GM23338 (cell line): ENCODE measurements at regions not wholly inside any gene's neighbourhood (a gene's known extent, or its start where the extent isn't known, plus 50 kb on each side); places are given as distances from the start of the nearest gene placed in this dataset.

Experiments
- ATAC-seq: fragments of 200-7000 bp; cut with Tn5 transposase; 3 replicates; pipeline ENCODE4 v1.9.1; 2020
- DNase-seq: peaks from one replicate; pipeline ENCODE4 v3.0.0-alpha.2; 2015; ENCODE audit warnings: low spot score
- H2AFZ ChIP-seq: fragments of 200-600 bp; sonication (generic); 2 replicates; pipeline ENCODE4 v1.8.0; 2016; ENCODE audit warnings: antibody characterized with exemption, mild to moderate bottlenecking, moderate library complexity
- H3F3A ChIP-seq: fragments of 200-600 bp; sonication (generic); replicated peaks from 2 replicates; pipeline ENCODE4 v1.8.0; 2017; ENCODE audit warnings: antibody characterized with exemption, mixed run types, low read depth
- H3K27ac ChIP-seq: fragments of 200-600 bp; sonication (generic); 2 replicates; pipeline ENCODE4 v1.6.1; 2016; ENCODE audit warnings: low read depth
- H3K27me3 ChIP-seq: fragments of 200-600 bp; sonication (generic); 2 replicates; pipeline ENCODE4 v1.8.0; 2016; ENCODE audit warnings: mild to moderate bottlenecking, mixed run types, moderate library complexity; ENCODE audit not compliant: insufficient read depth
- H3K36me3 ChIP-seq: fragments of 200-600 bp; sonication (generic); 2 replicates; pipeline ENCODE4 v1.8.0; 2016; ENCODE audit warnings: mild to moderate bottlenecking; ENCODE audit not compliant: insufficient read depth
- H3K4me1 ChIP-seq: fragments of 200-600 bp; sonication (generic); 2 replicates; pipeline ENCODE4 v1.8.0; 2016; ENCODE audit warnings: mild to moderate bottlenecking, moderate library complexity; ENCODE audit not compliant: insufficient read depth
- H3K4me2 ChIP-seq: fragments of 200-600 bp; sonication (generic); 2 replicates; pipeline ENCODE4 v1.7.1; 2017; ENCODE audit warnings: mixed run types
- H3K4me3 ChIP-seq: fragments of 200-600 bp; sonication (generic); 2 replicates; pipeline ENCODE4 v1.6.1; 2016; ENCODE audit warnings: mixed run types
- H3K79me2 ChIP-seq: fragments of 200-600 bp; sonication (generic); replicated peaks from 2 replicates; pipeline ENCODE4 v1.8.0; 2017; ENCODE audit warnings: mild to moderate bottlenecking; ENCODE audit not compliant: insufficient read depth
- H3K9me2 ChIP-seq: fragments of 200-600 bp; sonication (generic); 2 replicates; pipeline ENCODE4 v1.8.0; 2017; ENCODE audit not compliant: insufficient read depth
- H4K20me1 ChIP-seq: fragments of 200-600 bp; sonication (generic); replicated peaks from 2 replicates; pipeline ENCODE4 v1.8.0; 2017; ENCODE audit warnings: mild to moderate bottlenecking; ENCODE audit not compliant: insufficient read depth
- H3K27ac Mint-ChIP-seq: 2 replicates; pipeline ENCODE4 v1.8.0; 2020; ENCODE audit warnings: inconsistent platforms, mild to moderate bottlenecking, moderate library complexity, mixed read lengths
- H3K27me3 Mint-ChIP-seq: 3 replicates; pipeline ENCODE4 v1.8.0; 2022; ENCODE audit warnings: low read depth, mild to moderate bottlenecking, moderate library complexity, mixed read lengths, inconsistent platforms; ENCODE audit not compliant: insufficient read depth, poor library complexity
- H3K36me3 Mint-ChIP-seq: 3 replicates; pipeline ENCODE4 v1.8.0; 2021; ENCODE audit warnings: low read depth, mild to moderate bottlenecking, inconsistent platforms, moderate library complexity, mixed read lengths
- H3K4me1 Mint-ChIP-seq: 3 replicates; pipeline ENCODE4 v1.8.0; 2020; ENCODE audit warnings: mild to moderate bottlenecking, inconsistent platforms, mixed read lengths
- H3K4me3 Mint-ChIP-seq: 3 replicates; pipeline ENCODE4 v1.8.0; 2021; ENCODE audit warnings: moderate library complexity, mild to moderate bottlenecking, inconsistent platforms, mixed read lengths
- H3K9me3 Mint-ChIP-seq: 3 replicates; pipeline ENCODE4 v1.8.0; 2020; ENCODE audit warnings: moderate library complexity, mild to moderate bottlenecking, inconsistent platforms, mixed read lengths
- CREB1 ChIP-seq: fragments of 250-450 bp; sonication (Bioruptor Pico); IDR thresholded peaks from 2 replicates; pipeline ENCODE4 v1.5.0; 2020; ENCODE audit warnings: low read depth, mild to moderate bottlenecking, moderate library complexity
- EZH2 ChIP-seq: fragments of 200-600 bp; sonication (generic); IDR thresholded peaks from one replicate; pipeline ENCODE4 v1.8.0; 2017; ENCODE audit warnings: antibody characterized with exemption, mild to moderate bottlenecking, low read depth; ENCODE audit not compliant: unreplicated experiment
- EZH2phosphoT487 ChIP-seq: fragments of 200-600 bp; sonication (generic); IDR thresholded peaks from one replicate; pipeline ENCODE4 v1.8.1; 2018; ENCODE audit warnings: antibody characterized with exemption; ENCODE audit not compliant: unreplicated experiment
- JUNB ChIP-seq: IDR thresholded peaks from one replicate; pipeline ENCODE4 v1.6.1; 2016; ENCODE audit warnings: antibody characterized with exemption; ENCODE audit not compliant: unreplicated experiment
- POLR2AphosphoS5 ChIP-seq: IDR thresholded peaks from 2 replicates; pipeline ENCODE4 v1.6.1; 2016; ENCODE audit warnings: antibody characterized with exemption, low read depth
- ZNF114 ChIP-seq: fragments of 250-450 bp; sonication (Bioruptor Pico); IDR thresholded peaks from 2 replicates; pipeline ENCODE4 v1.5.0; 2020; ENCODE audit warnings: mild to moderate bottlenecking, moderate library complexity
- TF ChIP-seq, protein P1 (sequence below): IDR thresholded peaks from 2 replicates; pipeline ENCODE4 v1.6.1; 2016; ENCODE audit warnings: antibody characterized with exemption
- TF ChIP-seq, protein P2 (sequence below), 2 experiments: fragments of 200-600 bp in 1 of 2; sonication (generic) in 1 of 2; conservative IDR thresholded peaks; 2 replicates each; pipeline versions ENCODE4 v1.5.1 to v1.6.1; 2016 to 2017; ENCODE audit warnings: antibody characterized with exemption in 2 of 2, low read depth in 2 of 2, mild to moderate bottlenecking in 2 of 2, moderate library complexity in 1 of 2
- TF ChIP-seq, protein P3 (sequence below): IDR thresholded peaks from one replicate; pipeline ENCODE4 v1.6.1; 2018; ENCODE audit warnings: antibody characterized with exemption; ENCODE audit not compliant: unreplicated experiment

DNA sequence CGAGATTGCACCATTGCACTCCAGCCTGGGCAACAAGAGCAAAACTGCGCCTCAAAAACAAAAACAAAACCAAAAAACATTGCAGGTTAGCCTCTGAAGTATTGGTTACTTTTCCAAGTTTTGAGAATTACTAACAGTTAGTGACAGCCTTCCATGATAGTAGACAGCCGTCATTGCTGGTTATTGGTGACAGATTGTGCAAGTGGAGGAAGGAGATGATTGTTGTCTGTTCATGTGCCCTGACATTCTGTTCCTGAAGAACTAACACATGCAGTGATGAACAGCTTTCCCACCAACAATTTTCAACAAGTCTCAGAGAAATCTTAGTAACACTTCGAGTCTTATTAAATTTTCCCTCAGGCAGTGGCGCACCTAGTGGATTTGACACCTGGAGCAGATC lies 89.3 kb upstream of the NAP1L1 start (continued):
- TF ChIP-seq, protein P1, sequence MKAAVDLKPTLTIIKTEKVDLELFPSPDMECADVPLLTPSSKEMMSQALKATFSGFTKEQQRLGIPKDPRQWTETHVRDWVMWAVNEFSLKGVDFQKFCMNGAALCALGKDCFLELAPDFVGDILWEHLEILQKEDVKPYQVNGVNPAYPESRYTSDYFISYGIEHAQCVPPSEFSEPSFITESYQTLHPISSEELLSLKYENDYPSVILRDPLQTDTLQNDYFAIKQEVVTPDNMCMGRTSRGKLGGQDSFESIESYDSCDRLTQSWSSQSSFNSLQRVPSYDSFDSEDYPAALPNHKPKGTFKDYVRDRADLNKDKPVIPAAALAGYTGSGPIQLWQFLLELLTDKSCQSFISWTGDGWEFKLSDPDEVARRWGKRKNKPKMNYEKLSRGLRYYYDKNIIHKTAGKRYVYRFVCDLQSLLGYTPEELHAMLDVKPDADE, result no peak
- no peak for TF ChIP-seq JUNB

DNA sequence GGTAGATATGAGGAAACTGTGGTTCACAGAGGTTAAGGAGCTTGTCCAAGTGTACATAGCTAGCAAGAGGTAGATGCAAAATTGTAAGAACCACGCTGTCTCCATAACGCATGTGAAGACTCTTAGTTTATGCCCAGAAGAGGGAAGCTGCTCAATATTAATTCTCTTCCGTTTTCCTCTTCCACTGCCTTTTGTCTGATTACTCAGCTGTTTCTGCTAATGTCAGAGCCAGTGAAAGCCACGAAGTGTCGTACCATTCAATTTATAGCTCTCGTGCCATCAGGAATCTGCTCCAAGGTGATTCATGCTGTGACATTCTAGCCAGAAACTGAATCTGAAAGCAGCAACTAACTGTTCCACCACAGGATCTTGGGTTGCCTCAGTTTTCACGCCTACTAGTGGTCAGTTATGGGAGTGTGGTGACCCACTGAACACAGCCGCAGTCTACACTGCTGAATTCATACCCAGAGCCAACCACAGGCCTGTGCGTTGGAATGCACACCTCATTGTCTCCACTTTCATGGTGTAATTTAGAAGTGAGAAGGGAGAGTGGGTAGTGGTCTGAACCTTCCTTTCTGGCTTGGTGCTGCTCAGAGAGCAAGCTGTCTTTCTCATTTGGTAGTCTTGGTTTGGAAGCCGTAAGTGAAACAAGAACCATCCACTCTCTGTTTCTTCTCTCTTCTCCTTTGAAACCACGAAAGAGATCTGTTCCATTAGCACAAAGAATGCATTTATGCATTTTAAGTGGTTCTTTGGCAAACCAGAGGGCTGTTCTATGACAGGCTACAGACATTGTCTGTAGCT lies 74.2 kb upstream of the NAP1L1 start:
- Histone ChIP-seq H3K36me3 (no peaks in the 10 kb centered on the region), H3K4me3 (no peak overlapping the region), H2AFZ (peak overlapping the region; percentile 82; the same call in 1 of the 2 replicates), H3K9me2 (no peaks in the 10 kb centered on the region), H3K27me3 (no peaks in the 10 kb centered on the region), H3K4me2 (no peak overlapping the region), H3K27ac (no peak overlapping the region), H3K4me1 (peaks cover 5% of the 10 kb centered on the region; the same call in 1 of the 2 replicates), H3K79me2 (no peaks in the 10 kb centered on the region), H3F3A (0 out of 2 replicates have a peak, but pooled peaks cover 2% of the 10 kb centered on the region), H4K20me1 (no peaks in the 10 kb centered on the region)
- Mint-ChIP-seq H3K27ac (no peak overlapping the region), H3K4me1 (peaks cover 10% of the 10 kb centered on the region; the same call in 2 of the 3 replicates), H3K9me3 (no peaks in the 10 kb centered on the region; the same call in 2 of the 3 replicates), H3K27me3 (no peaks in the 10 kb centered on the region), H3K4me3 (no peak overlapping the region), H3K36me3 (no peaks in the 10 kb centered on the region)
- DNase-seq (peak; percentile 82), ATAC-seq (peak; percentile 100)
- TF ChIP-seq EZH2, result no peak
- TF ChIP-seq, protein P2, sequence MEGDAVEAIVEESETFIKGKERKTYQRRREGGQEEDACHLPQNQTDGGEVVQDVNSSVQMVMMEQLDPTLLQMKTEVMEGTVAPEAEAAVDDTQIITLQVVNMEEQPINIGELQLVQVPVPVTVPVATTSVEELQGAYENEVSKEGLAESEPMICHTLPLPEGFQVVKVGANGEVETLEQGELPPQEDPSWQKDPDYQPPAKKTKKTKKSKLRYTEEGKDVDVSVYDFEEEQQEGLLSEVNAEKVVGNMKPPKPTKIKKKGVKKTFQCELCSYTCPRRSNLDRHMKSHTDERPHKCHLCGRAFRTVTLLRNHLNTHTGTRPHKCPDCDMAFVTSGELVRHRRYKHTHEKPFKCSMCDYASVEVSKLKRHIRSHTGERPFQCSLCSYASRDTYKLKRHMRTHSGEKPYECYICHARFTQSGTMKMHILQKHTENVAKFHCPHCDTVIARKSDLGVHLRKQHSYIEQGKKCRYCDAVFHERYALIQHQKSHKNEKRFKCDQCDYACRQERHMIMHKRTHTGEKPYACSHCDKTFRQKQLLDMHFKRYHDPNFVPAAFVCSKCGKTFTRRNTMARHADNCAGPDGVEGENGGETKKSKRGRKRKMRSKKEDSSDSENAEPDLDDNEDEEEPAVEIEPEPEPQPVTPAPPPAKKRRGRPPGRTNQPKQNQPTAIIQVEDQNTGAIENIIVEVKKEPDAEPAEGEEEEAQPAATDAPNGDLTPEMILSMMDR (conservative IDR thresholded peaks at IDR 0.05; ENCODE audit: low read depth in 2 of 2), result peak; percentile 81 to 83
- TF ChIP-seq POLR2AphosphoS5, result no peak
- TF ChIP-seq CREB1 (CRISPR knock-in tag), result no peak
- TF ChIP-seq, protein P3, sequence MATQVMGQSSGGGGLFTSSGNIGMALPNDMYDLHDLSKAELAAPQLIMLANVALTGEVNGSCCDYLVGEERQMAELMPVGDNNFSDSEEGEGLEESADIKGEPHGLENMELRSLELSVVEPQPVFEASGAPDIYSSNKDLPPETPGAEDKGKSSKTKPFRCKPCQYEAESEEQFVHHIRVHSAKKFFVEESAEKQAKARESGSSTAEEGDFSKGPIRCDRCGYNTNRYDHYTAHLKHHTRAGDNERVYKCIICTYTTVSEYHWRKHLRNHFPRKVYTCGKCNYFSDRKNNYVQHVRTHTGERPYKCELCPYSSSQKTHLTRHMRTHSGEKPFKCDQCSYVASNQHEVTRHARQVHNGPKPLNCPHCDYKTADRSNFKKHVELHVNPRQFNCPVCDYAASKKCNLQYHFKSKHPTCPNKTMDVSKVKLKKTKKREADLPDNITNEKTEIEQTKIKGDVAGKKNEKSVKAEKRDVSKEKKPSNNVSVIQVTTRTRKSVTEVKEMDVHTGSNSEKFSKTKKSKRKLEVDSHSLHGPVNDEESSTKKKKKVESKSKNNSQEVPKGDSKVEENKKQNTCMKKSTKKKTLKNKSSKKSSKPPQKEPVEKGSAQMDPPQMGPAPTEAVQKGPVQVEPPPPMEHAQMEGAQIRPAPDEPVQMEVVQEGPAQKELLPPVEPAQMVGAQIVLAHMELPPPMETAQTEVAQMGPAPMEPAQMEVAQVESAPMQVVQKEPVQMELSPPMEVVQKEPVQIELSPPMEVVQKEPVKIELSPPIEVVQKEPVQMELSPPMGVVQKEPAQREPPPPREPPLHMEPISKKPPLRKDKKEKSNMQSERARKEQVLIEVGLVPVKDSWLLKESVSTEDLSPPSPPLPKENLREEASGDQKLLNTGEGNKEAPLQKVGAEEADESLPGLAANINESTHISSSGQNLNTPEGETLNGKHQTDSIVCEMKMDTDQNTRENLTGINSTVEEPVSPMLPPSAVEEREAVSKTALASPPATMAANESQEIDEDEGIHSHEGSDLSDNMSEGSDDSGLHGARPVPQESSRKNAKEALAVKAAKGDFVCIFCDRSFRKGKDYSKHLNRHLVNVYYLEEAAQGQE, result no peak
- no peak for TF ChIP-seq EZH2phosphoT487
- no peak for TF ChIP-seq ZNF114 (CRISPR knock-in tag)
